ENCODE measurements at regions not wholly inside any gene's neighbourhood (a gene's known extent, or its start where the extent isn't known, plus 50 kb on each side); places are given as distances from the start of the nearest gene placed in this dataset.

- no peak for DNase-seq
These were observed 94.2 kb upstream of the FSHR start for GRCh38 chr2:49248506-49248905.

- DNase-seq: no peak
These were observed 87.7 kb upstream of the FSHR start for GRCh38 chr2:49241991-49242390.

- no peak for DNase-seq
These were observed 87.2 kb upstream of the FSHR start for GRCh38 chr2:49241501-49241900.

GRCh38 chr2:49240608-49241007 lies 86.3 kb upstream of the FSHR start:
- DNase-seq: no peak

- no peak for DNase-seq
These were observed 84.3 kb upstream of the FSHR start for GRCh38 chr2:49238604-49238960.

- DNase-seq: no peak
These were observed 83.7 kb upstream of the FSHR start for GRCh38 chr2:49237867-49238603.

- DNase-seq: no peak
These were observed 82.0 kb upstream of the FSHR start for GRCh38 chr2:49236316-49236715.

- no peak for DNase-seq
These were observed 72.0 kb upstream of the FSHR start for GRCh38 chr2:49226360-49226759.

- no peak for DNase-seq
These were observed 70.8 kb upstream of the FSHR start for GRCh38 chr2:49225126-49225525.

GRCh38 chr2:49224426-49225010 lies 70.2 kb upstream of the FSHR start:
- DNase-seq: no peak

GRCh38 chr2:49222975-49223528 lies 68.7 kb upstream of the FSHR start:
- DNase-seq: no peak

GRCh38 chr2:49219741-49220140 lies 65.4 kb upstream of the FSHR start:
- DNase-seq: no peak

GRCh38 chr2:49210191-49210590 lies 55.9 kb upstream of the FSHR start:
- DNase-seq: no peak

- DNase-seq: no peak
These were observed 52.9 kb upstream of the FSHR start for GRCh38 chr2:49207204-49207603.

All from SHP77 (cell line).